NB4 (cell line): ENCODE measurements at regions not wholly inside any gene's neighbourhood (a gene's known extent, or its start where the extent isn't known, plus 50 kb on each side); places are given as distances from the start of the nearest gene placed in this dataset.

Experiments
- CTCF ChIP-seq: IDR thresholded peaks from one replicate; pipeline ENCODE4 v1.5.1; 2012; ENCODE audit warnings: low read depth, low read length
- MYC ChIP-seq: IDR thresholded peaks from 2 replicates; pipeline ENCODE4 v1.6.1; 2011; ENCODE audit warnings: low read depth, low read length
- POLR2A ChIP-seq: IDR thresholded peaks from 2 replicates; pipeline ENCODE4 v1.6.1; 2011; ENCODE audit warnings: mild to moderate bottlenecking; ENCODE audit not compliant: insufficient read length; ENCODE audit errors: extremely low read depth

GRCh38 chr6:166101819-166102419 lies 65.7 kb downstream of the TBXT start:
- TF ChIP-seq CTCF (no peak), MYC (no peak), POLR2A (no peak)
